Mesothelial cell of epicardium (in vitro differentiated cells): ENCODE measurements at regions not wholly inside any gene's neighbourhood (a gene's known extent, or its start where the extent isn't known, plus 50 kb on each side); places are given as distances from the start of the nearest gene placed in this dataset.

Experiments
- DNase-seq, 2 experiments: peaks; one replicate each; pipeline ENCODE4 v3.0.0; 2021; ENCODE audit warnings: low spot score in 2 of 2; ENCODE audit not compliant: unreplicated experiment in 2 of 2
- H3K27ac Mint-ChIP-seq: 2 replicates; pipeline ENCODE4 v1.8.0; 2021; ENCODE audit warnings: mixed read lengths
- H3K27me3 Mint-ChIP-seq: 2 replicates; pipeline ENCODE4 v1.8.0; 2021; ENCODE audit warnings: low read depth, mixed read lengths
- H3K36me3 Mint-ChIP-seq: 2 replicates; pipeline ENCODE4 v1.8.0; 2021; ENCODE audit warnings: mixed read lengths
- H3K4me1 Mint-ChIP-seq: 2 replicates; pipeline ENCODE4 v1.8.0; 2021; ENCODE audit warnings: mixed read lengths
- H3K4me3 Mint-ChIP-seq: 2 replicates; pipeline ENCODE4 v1.8.0; 2021; ENCODE audit warnings: mild to moderate bottlenecking, moderate library complexity, mixed read lengths
- H3K9me3 Mint-ChIP-seq: 2 replicates; pipeline ENCODE4 v1.8.0; 2021; ENCODE audit warnings: mixed read lengths
- CTCF ChIP-seq: fragments of 200-600 bp; sonication (generic); IDR thresholded peaks from one replicate; pipeline ENCODE4 v1.5.0; 2021; ENCODE audit warnings: antibody characterized with exemption; ENCODE audit not compliant: unreplicated experiment

- TF ChIP-seq CTCF, result no peak
- Mint-ChIP-seq H3K4me1 (no peaks in the 10 kb centered on the region), H3K27me3 (no peaks in the 10 kb centered on the region)
Measured at GRCh38 chr5:105460721-105461120, 1898.1 kb upstream of the NUDT12 start.

GRCh38 chr5:105453216-105453807, 1890.7 kb upstream of the NUDT12 start:
- Mint-ChIP-seq H3K9me3 (peaks cover 30% of the 10 kb centered on the region), H3K27me3 (no peaks in the 10 kb centered on the region), H3K4me1 (no peaks in the 10 kb centered on the region), H3K27ac (no peak overlapping the region), H3K4me3 (no peak overlapping the region), H3K36me3 (peaks cover 9% of the 10 kb centered on the region)
- no peak for TF ChIP-seq CTCF
- DNase-seq, result no peak

More at GRCh38 chr5:105460721-105461120, 1898.1 kb upstream of the NUDT12 start:
- Mint-ChIP-seq H3K27ac (no peak overlapping the region), H3K9me3 (peaks cover 38% of the 10 kb centered on the region), H3K4me3 (no peak overlapping the region), H3K36me3 (peaks cover 22% of the 10 kb centered on the region)
- no peak for DNase-seq

GRCh38 chr5:105448271-105448670, 1885.7 kb upstream of the NUDT12 start:
- TF ChIP-seq CTCF, result no peak
- peaks cover 25% of the 10 kb centered on the region for H3K9me3 Mint-ChIP-seq
- no peaks in the 10 kb centered on the region for H3K4me1 Mint-ChIP-seq
- H3K27me3 Mint-ChIP-seq, result no peaks in the 10 kb centered on the region
- no peak overlapping the region for H3K4me3 Mint-ChIP-seq
- H3K27ac Mint-ChIP-seq, result no peak overlapping the region
- no peak for DNase-seq
- peaks cover 9% of the 10 kb centered on the region for H3K36me3 Mint-ChIP-seq

GRCh38 chr5:105430516-105430915, 1867.9 kb upstream of the NUDT12 start:
- H3K36me3 Mint-ChIP-seq, result no peaks in the 10 kb centered on the region
- no peak overlapping the region for H3K4me3 Mint-ChIP-seq
- H3K4me1 Mint-ChIP-seq, result peaks cover 4% of the 10 kb centered on the region
- no peaks in the 10 kb centered on the region for H3K27me3 Mint-ChIP-seq
- H3K27ac Mint-ChIP-seq, result no peak overlapping the region
- no peaks in the 10 kb centered on the region for H3K9me3 Mint-ChIP-seq
- DNase-seq, result no peak
- TF ChIP-seq CTCF, result no peak

GRCh38 chr5:105428451-105429380, 1866.1 kb upstream of the NUDT12 start:
- H3K4me1 Mint-ChIP-seq, result peaks cover 4% of the 10 kb centered on the region
- TF ChIP-seq CTCF, result no peak
- no peaks in the 10 kb centered on the region for H3K36me3 Mint-ChIP-seq

More at GRCh38 chr5:105428451-105429380, 1866.1 kb upstream of the NUDT12 start:
- Mint-ChIP-seq H3K27me3 (no peaks in the 10 kb centered on the region), H3K27ac (no peak overlapping the region), H3K4me3 (no peak overlapping the region), H3K9me3 (no peaks in the 10 kb centered on the region)
- DNase-seq, result no peak
